ENCODE measurements at regions not wholly inside any gene's neighbourhood (a gene's known extent, or its start where the extent isn't known, plus 50 kb on each side); places are given as distances from the start of the nearest gene placed in this dataset.

- DNase-seq (ENCODE audit: low spot score): no peak
Measured at GRCh38 chr5:72041654-72042053, 65.6 kb upstream of the MAP1B start.

- no peak for DNase-seq (ENCODE audit: low spot score)
Measured at GRCh38 chr5:72042097-72042496, 65.2 kb upstream of the MAP1B start.

GRCh38 chr5:72045692-72046091 is 61.6 kb upstream of the MAP1B start:
- no peak for DNase-seq (ENCODE audit: low spot score)

GRCh38 chr5:72046106-72046505 is 61.2 kb upstream of the MAP1B start:
- DNase-seq (ENCODE audit: low spot score): no peak

- no peak for DNase-seq (ENCODE audit: low spot score)
Measured at GRCh38 chr5:72055636-72056035, 51.6 kb upstream of the MAP1B start.
